Body of pancreas (tissue), 4 donors: ENCODE measurements at regions not wholly inside any gene's neighbourhood (a gene's known extent, or its start where the extent isn't known, plus 50 kb on each side); places are given as distances from the start of the nearest gene placed in this dataset.

ENCODE experiments used
- ATAC-seq: fragments of 150-250 bp; one replicate; pipeline ENCODE4 v1.9.1; 2016
- DNase-seq, 4 donors: peaks; one replicate each; pipeline ENCODE4 v3.0.0-alpha.2; 2019
- H3K27ac ChIP-seq, 4 donors: fragments of 200-600 bp; sonication (generic); 1 replicate in 3 of 4; 2 replicates in 1 of 4; pipeline versions ENCODE4 v1.5.1 to v1.6.1; 2016 to 2019; ENCODE audit warnings: mild to moderate bottlenecking in 1 of 4, mixed read lengths in 1 of 4, moderate library complexity in 1 of 4
- H3K27me3 ChIP-seq, 2 donors: fragments of 200-600 bp; sonication (generic); one replicate each; pipeline ENCODE4 v1.6.0; 2016; ENCODE audit warnings: mild to moderate bottlenecking in 1 of 2
- H3K36me3 ChIP-seq, 2 donors: fragments of 200-600 bp; sonication (generic); replicated peaks in 1 of 2; 2 replicates each; pipeline ENCODE4 v1.5.1; 2016; ENCODE audit warnings: low read depth in 2 of 2; ENCODE audit not compliant: insufficient read depth in 1 of 2
- H3K4me1 ChIP-seq: fragments of 200-600 bp; sonication (generic); one replicate; pipeline ENCODE4 v1.6.0; 2016
- H3K4me3 ChIP-seq, 2 donors: fragments of 200-600 bp; sonication (generic); 1 replicate in 1 of 2; 2 replicates in 1 of 2; pipeline ENCODE4 v1.5.1; 2016 to 2019
- H3K9me3 ChIP-seq, 3 donors: fragments of 200-600 bp; sonication (generic); 1 replicate in 2 of 3; 2 replicates in 1 of 3; pipeline ENCODE4 v1.5.1; 2016
- POLR2A ChIP-seq, 3 donors: fragments of 450-650 bp; IDR thresholded peaks; one replicate each; pipeline ENCODE4 v1.6.1; 2016; ENCODE audit warnings: antibody characterized with exemption in 3 of 3, mild to moderate bottlenecking in 2 of 3
- whole genome bisulfite sequencing, 2 donors: methylation state at CpG; one replicate each; pipeline ENCODE4 v1.1.5; 2017; 5-methylcytosine and 5-hydroxymethylcytosine counted together
- intact Hi-C: fragments of 100-400 bp; cut with DNase I; formaldehyde crosslinking; loops from one replicate; pipeline ENCODE4 v1.15.1; 2023
- TF ChIP-seq, protein P1 (sequence below), 7 experiments: fragments of 450-650 bp in 4 of 7; fragments of 200-600 bp in 3 of 7; sonication (generic) in 3 of 7; IDR thresholded peaks; one replicate each; pipeline ENCODE4 v1.5.1; 2016 to 2019; ENCODE audit warnings: antibody characterized with exemption in 7 of 7

GRCh38 chr3:148146241-148146640, 551.5 kb upstream of the AGTR1 start:
- 36 to 48% methylated on average over 2 of the region's 2 CpGs for WGBS, 2 donors
- Histone ChIP-seq H3K27me3 (no peaks in the 10 kb centered on the region), H3K4me1 (no peaks in the 10 kb centered on the region), H3K36me3 (no peaks in the 10 kb centered on the region), H3K4me3 (no peak overlapping the region), H3K27ac (no peak overlapping the region), H3K9me3 (no peaks in the 10 kb centered on the region)
- DNase-seq: no peak
- TF ChIP-seq, protein P1, sequence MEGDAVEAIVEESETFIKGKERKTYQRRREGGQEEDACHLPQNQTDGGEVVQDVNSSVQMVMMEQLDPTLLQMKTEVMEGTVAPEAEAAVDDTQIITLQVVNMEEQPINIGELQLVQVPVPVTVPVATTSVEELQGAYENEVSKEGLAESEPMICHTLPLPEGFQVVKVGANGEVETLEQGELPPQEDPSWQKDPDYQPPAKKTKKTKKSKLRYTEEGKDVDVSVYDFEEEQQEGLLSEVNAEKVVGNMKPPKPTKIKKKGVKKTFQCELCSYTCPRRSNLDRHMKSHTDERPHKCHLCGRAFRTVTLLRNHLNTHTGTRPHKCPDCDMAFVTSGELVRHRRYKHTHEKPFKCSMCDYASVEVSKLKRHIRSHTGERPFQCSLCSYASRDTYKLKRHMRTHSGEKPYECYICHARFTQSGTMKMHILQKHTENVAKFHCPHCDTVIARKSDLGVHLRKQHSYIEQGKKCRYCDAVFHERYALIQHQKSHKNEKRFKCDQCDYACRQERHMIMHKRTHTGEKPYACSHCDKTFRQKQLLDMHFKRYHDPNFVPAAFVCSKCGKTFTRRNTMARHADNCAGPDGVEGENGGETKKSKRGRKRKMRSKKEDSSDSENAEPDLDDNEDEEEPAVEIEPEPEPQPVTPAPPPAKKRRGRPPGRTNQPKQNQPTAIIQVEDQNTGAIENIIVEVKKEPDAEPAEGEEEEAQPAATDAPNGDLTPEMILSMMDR (IDR thresholded peaks at IDR 0.05): no peak
- TF ChIP-seq POLR2A (IDR thresholded peaks at IDR 0.05): no peak
- intact Hi-C loops: no loop called here
- ATAC-seq: no peak

DNA sequence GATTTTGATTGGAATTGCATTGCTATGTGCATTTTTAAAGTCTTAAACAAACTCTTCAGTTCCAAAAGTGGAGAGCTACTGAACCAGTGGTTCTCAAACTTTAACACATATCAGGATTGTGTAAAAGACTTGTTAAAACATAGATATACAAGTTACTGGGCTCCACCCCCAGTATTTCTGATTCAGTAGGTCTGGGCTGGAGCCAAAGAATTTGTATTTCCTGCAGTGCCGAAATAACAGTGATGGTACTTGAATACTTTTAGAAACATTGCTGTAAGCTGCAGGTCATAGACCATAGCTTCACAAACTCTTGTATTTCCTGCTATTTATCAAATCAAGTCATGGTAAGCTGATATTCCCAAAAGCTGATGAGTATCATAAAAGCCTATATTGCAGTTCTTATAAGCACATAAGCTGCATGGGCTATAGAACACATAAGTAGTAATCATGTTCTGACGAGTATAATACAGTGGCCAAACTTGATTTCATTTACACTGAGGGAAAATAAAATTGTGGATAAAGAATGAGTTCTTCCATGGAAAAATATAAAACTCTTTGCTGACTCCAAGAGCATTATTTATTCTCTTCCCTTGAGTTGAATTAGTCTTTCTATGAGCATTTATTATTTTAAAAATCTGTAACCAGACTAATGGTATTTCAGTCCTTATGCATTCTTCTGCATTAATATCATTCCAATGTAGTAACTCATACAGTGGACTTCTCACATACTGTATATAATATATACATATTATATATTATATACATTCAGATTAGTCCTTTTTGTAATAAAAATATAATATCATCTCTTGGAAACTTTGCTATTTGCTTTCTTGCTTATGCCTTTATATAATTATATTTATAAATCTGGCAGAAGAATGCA, 550.5 kb upstream of the AGTR1 start:
- no peak for TF ChIP-seq POLR2A (IDR thresholded peaks at IDR 0.05)
- TF ChIP-seq, protein P1 (IDR thresholded peaks at IDR 0.05): no peak
- no peaks in the 10 kb centered on the region for H3K4me1 ChIP-seq
- ATAC-seq: no peak
- intact Hi-C loops: no loop called here
- no peaks in the 10 kb centered on the region for H3K27me3 ChIP-seq
- no peaks in the 10 kb centered on the region for H3K36me3 ChIP-seq
- no peak for DNase-seq
- WGBS, 2 donors: 55 to 59% methylated on average over 2 of the region's 2 CpGs
- H3K4me3 ChIP-seq: no peak overlapping the region
- H3K9me3 ChIP-seq: no peaks in the 10 kb centered on the region
- H3K27ac ChIP-seq: no peak overlapping the region

DNA sequence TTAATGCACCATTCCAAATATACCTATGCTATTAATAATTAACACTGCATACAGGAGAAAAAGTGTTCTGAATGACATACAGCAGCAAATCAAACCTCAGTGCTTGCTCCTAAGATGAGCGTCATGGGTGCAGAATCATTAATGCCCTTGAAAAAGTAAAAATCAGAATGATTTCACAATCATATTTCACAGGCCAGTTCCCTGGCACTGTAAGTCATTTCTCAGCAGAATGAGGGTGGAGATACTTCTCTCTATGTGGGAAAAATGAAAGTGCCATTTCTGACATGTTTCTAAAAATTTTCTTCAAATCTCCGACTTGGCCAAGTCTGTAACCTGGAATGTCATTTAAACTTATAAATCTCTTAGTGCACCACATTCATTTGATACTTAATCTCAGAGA, 549.8 kb upstream of the AGTR1 start:
- TF ChIP-seq, protein P1 (IDR thresholded peaks at IDR 0.05): no peak
- no peak for TF ChIP-seq POLR2A (IDR thresholded peaks at IDR 0.05)

DNA sequence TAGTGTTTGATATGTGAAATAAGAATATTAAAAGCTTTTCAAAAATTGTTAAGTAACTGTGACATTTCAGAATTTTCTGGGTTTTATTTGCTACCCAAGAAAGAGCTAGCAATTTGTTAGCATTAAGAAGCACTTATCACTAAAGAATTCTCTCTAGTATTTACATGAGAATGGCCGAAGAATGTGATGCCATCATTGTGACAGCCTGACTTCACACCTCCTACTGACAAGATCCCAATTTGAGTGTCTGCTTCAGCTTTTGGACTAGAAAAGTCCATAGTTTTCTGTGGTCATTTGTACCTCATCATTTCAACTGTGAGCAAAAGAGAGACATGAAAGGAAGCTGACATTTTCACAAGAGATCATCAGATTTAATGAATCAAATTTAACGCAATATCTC, 548.1 kb upstream of the AGTR1 start:
- no peak for TF ChIP-seq POLR2A (IDR thresholded peaks at IDR 0.05)
- TF ChIP-seq, protein P1 (IDR thresholded peaks at IDR 0.05): no peak
- Histone ChIP-seq H3K9me3 (no peaks in the 10 kb centered on the region), H3K36me3 (no peaks in the 10 kb centered on the region), H3K27ac (no peak overlapping the region), H3K27me3 (no peaks in the 10 kb centered on the region), H3K4me1 (no peaks in the 10 kb centered on the region), H3K4me3 (no peak overlapping the region)
- WGBS, 2 donors: 70 to 81% methylated on average over 2 of the region's 2 CpGs
- ATAC-seq: no peak
- intact Hi-C loops: no loop called here
- DNase-seq: no peak

More for the DNA sequence above, 549.8 kb upstream of the AGTR1 start:
- Histone ChIP-seq H3K27ac (no peak overlapping the region), H3K27me3 (no peaks in the 10 kb centered on the region), H3K9me3 (no peaks in the 10 kb centered on the region), H3K36me3 (no peaks in the 10 kb centered on the region), H3K4me1 (no peaks in the 10 kb centered on the region), H3K4me3 (no peak overlapping the region)
- DNase-seq: no peak
- ATAC-seq: no peak
- WGBS, 2 donors: 36 to 48% methylated on average over 2 of the region's 2 CpGs
- intact Hi-C loops: no loop called here

DNA sequence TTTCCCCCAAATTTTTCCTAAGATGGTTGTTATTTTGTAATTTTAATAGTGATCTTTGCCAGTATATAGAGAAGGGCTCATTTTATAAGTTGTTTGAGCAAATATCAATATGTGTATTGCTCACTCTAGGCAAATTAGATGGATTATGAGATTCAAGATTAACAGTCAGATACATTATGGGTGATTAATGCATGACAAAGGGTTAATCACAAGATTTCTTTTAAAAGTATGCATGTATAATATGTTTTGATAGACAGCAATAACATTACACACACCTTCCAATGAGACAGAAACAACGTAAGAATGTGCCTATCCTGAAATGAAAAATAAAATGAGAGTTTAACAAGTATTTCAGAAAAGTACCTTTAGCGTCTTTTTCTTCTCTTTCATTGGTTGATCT, 547.6 kb upstream of the AGTR1 start:
- no peak overlapping the region for H3K27ac ChIP-seq
- intact Hi-C loops: no loop called here

More for the DNA sequence above, 547.6 kb upstream of the AGTR1 start:
- ATAC-seq (no peak), DNase-seq (no peak)
- 77 to 82% methylated on average over 2 of the region's 2 CpGs for WGBS, 2 donors
- Histone ChIP-seq H3K4me3 (no peak overlapping the region), H3K27me3 (no peaks in the 10 kb centered on the region), H3K4me1 (no peaks in the 10 kb centered on the region), H3K36me3 (no peaks in the 10 kb centered on the region), H3K9me3 (no peaks in the 10 kb centered on the region)
- TF ChIP-seq, protein P1 (IDR thresholded peaks at IDR 0.05): no peak
- no peak for TF ChIP-seq POLR2A (IDR thresholded peaks at IDR 0.05)
